K562 (cell line): ENCODE measurements at regions not wholly inside any gene's neighbourhood (a gene's known extent, or its start where the extent isn't known, plus 50 kb on each side); places are given as distances from the start of the nearest gene placed in this dataset.

Experiments
- ATAC-seq: fragments of 200-7000 bp; cut with Tn5 transposase; 3 replicates; pipeline ENCODE4 v1.9.1; 2020; ENCODE audit warnings: moderate library complexity
- BruUV-seq: library from RNA; stranded (reverse); fragments of 400-500 nt; replicated peaks from 2 replicates; lab custom pipeline; 2021; lab: Mats Ljungman, UMichigan
- CTCF ChIA-PET: fragments of 300-600 bp; formaldehyde crosslinking; extraction: SDS; loops from one replicate; lab custom pipeline; 2021; ENCODE audit warnings: low intra/inter-chr PET ratio; lab: Yijun Ruan, JAX
- POLR2A ChIA-PET: fragments of 300-600, 350-650 bp; sonication (Branson Sonifier 250); formaldehyde crosslinking; extraction: SDS; loops from one replicate; lab custom pipeline; 2021; ENCODE audit warnings: antibody characterized with exemption, inconsistent platforms; lab: Yijun Ruan, JAX
- DNase-seq, 4 experiments: peaks; one replicate each; pipeline versions ENCODE4 v3.0.0 to v3.0.0-alpha.2; 2011 to 2018; ENCODE audit warnings: low spot score in 3 of 4, mixed read lengths in 3 of 4; ENCODE audit errors: extremely low read depth in 1 of 4
- FAIRE-seq: peaks from 2 replicates; lab custom pipeline; 2011; peaks lifted over from hg19 to GRCh38; lab: Jason Lieb, UNC
- H2AFZ ChIP-seq: 2 replicates; pipeline ENCODE4 v1.6.0; 2011; ENCODE audit warnings: low read depth, low read length, control low read depth, inconsistent platforms
- H3K27ac ChIP-seq: fragments of 200-600 bp; 3 replicates; pipeline ENCODE4 v1.8.0; 2011; ENCODE audit warnings: low read depth, mild to moderate bottlenecking, control low read depth, inconsistent platforms, low read length, moderate library complexity, mixed read lengths; ENCODE audit errors: extremely low read depth
- H3K27me3 ChIP-seq, 2 experiments: fragments of 300-600 bp in 1 of 2; 2 replicates in 1 of 2; 3 replicates in 1 of 2; pipeline versions ENCODE4 v1.6.0 to v1.8.0; 2011; ENCODE audit warnings: inconsistent platforms in 2 of 2, low read length in 2 of 2, mild to moderate bottlenecking in 1 of 2, mixed read lengths in 1 of 2, moderate library complexity in 1 of 2; ENCODE audit not compliant: control insufficient read depth in 2 of 2, insufficient read depth in 2 of 2
- H3K36me3 ChIP-seq: fragments of 300-600 bp; 3 replicates; pipeline ENCODE4 v1.8.0; 2011; ENCODE audit warnings: mild to moderate bottlenecking, low read length, inconsistent platforms; ENCODE audit not compliant: control insufficient read depth, insufficient read depth
- H3K4me1 ChIP-seq, 2 experiments: fragments of 200-600 bp in 1 of 2; replicated peaks in 1 of 2; 2 replicates in 1 of 2; 3 replicates in 1 of 2; pipeline versions ENCODE4 v1.5.1 to v1.8.0; 2011; ENCODE audit warnings: inconsistent platforms in 2 of 2, low read length in 2 of 2, mild to moderate bottlenecking in 1 of 2, mixed read lengths in 1 of 2, moderate library complexity in 1 of 2; ENCODE audit not compliant: control insufficient read depth in 2 of 2, insufficient read depth in 2 of 2
- H3K4me2 ChIP-seq: 2 replicates; pipeline ENCODE4 v1.6.1; 2011; ENCODE audit warnings: low read length, control low read depth, inconsistent platforms, mixed read lengths; ENCODE audit not compliant: insufficient read depth
- H3K4me3 ChIP-seq: fragments of 200-600 bp; sonication (generic), shearing (Covaris generic); 2 replicates; pipeline ENCODE4 v1.5.1; 2016; ENCODE audit warnings: control low read depth, inconsistent platforms
- H3K79me2 ChIP-seq: fragments of 200-600 bp; 3 replicates; pipeline ENCODE4 v1.8.0; 2011; ENCODE audit warnings: low read length, inconsistent platforms; ENCODE audit not compliant: control insufficient read depth, insufficient read depth
- H3K9ac ChIP-seq, 2 experiments: 2 replicates each; pipeline versions ENCODE4 v1.6.0 to v1.6.1; 2011; ENCODE audit warnings: low read depth in 2 of 2, low read length in 2 of 2, control low read depth in 1 of 2, inconsistent platforms in 1 of 2, mild to moderate bottlenecking in 1 of 2, mixed read lengths in 1 of 2; ENCODE audit not compliant: insufficient read depth in 1 of 2
- H3K9me1 ChIP-seq: one replicate; pipeline ENCODE4 v1.6.0; 2011; ENCODE audit warnings: inconsistent platforms, mild to moderate bottlenecking, low read length, moderate library complexity; ENCODE audit not compliant: control insufficient read depth, insufficient read depth
- H3K9me3 ChIP-seq: replicated peaks from 2 replicates; pipeline ENCODE4 v1.5.1; 2011; ENCODE audit warnings: low read depth, low read length, inconsistent platforms; ENCODE audit not compliant: control insufficient read depth, insufficient read depth
- H4K20me1 ChIP-seq: replicated peaks from 2 replicates; pipeline ENCODE4 v1.6.1; 2011; ENCODE audit warnings: low read length, inconsistent platforms, mixed read lengths; ENCODE audit not compliant: control insufficient read depth, insufficient read depth
- ATF4 ChIP-seq: fragments of 450-650 bp; formaldehyde crosslinking; IDR thresholded peaks from 2 replicates; pipeline ENCODE4 v1.4.0; 2022; ENCODE audit warnings: mild to moderate bottlenecking, moderate library complexity
- BCL6 ChIP-seq: fragments of 250-450 bp; sonication (Bioruptor Pico); IDR thresholded peaks from 2 replicates; pipeline ENCODE4 v1.4.0; 2020
- CBX5 ChIP-seq: IDR thresholded peaks from 2 replicates; pipeline ENCODE4 v1.6.1; 2014; ENCODE audit warnings: low read depth, borderline replicate concordance
- GABPB2 ChIP-seq: fragments of 250-450 bp; sonication (Bioruptor Pico); conservative IDR thresholded peaks from 2 replicates; pipeline ENCODE4 v1.5.1; 2021; ENCODE audit warnings: mild to moderate bottlenecking
- HMG20A ChIP-seq: fragments of 450-650 bp; formaldehyde crosslinking; conservative IDR thresholded peaks from 2 replicates; pipeline ENCODE4 v1.4.0; 2020; ENCODE audit warnings: mild to moderate bottlenecking, mixed read lengths
- NCOA2 ChIP-seq, 2 experiments: fragments of 450-650 bp; IDR thresholded peaks; 2 replicates each; pipeline ENCODE4 v1.6.1; 2018; ENCODE audit warnings: mild to moderate bottlenecking in 2 of 2, moderate library complexity in 1 of 2; ENCODE audit not compliant: partially characterized antibody in 2 of 2
- NCOA6 ChIP-seq: fragments of 450-650 bp; IDR thresholded peaks from 2 replicates; pipeline ENCODE4 v1.6.1; 2017; ENCODE audit warnings: mild to moderate bottlenecking
- SUPT5H ChIP-seq: fragments of 450-650 bp; IDR thresholded peaks from 2 replicates; pipeline ENCODE4 v1.6.1; 2016
- WGBS: fragments of 100-300 bp; shearing (Covaris generic); methylation state at CpG from one replicate; pipeline ENCODE4 v1.1.6; 2016; ENCODE audit warnings: low coverage, mixed read lengths; ENCODE audit not compliant: insufficient coverage; ENCODE audit errors: missing lambda C conversion rate; 5-methylcytosine and 5-hydroxymethylcytosine counted together
- in situ Hi-C: fragments of 300-500 bp; cut with MboI; formaldehyde crosslinking; loops from 4 replicates; pipeline ENCODE4 v1.15.0; 2018; ENCODE audit warnings: inconsistent platforms, mixed read lengths
- intact Hi-C: fragments of 100-400 bp; cut with micrococcal nuclease; formaldehyde crosslinking; loops from 2 replicates; pipeline ENCODE4 v1.14.2; 2022
- TF ChIP-seq, protein P1 (sequence below): sonication (generic); formaldehyde crosslinking; IDR thresholded peaks from 2 replicates; pipeline ENCODE4 v1.8.0; 2023; ENCODE audit warnings: mild to moderate bottlenecking, missing genetic modification reagents

DNA sequence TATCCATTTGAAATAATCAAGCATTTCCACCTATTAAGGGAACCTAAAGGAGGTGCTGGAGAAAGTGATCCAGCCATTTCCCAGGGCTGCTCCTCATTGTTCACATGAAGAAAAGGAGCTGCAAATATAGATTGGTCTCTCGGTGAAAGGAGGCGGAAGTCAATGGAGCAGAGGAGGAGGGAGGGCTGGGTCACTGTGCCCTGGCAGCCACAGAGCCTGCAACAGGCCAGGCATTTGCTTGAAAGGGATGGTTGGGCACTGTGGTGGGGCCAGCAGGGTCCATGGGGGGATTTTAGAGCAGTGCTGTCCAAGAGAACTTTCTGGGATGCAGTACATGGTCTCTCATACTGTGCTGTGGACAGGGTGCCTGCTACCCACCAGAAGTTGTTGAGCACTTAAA, 173.2 kb downstream of the CYLD start:
- BruUV-seq = no TSS peak
- no peaks in the 10 kb centered on the region for H3K9me1 ChIP-seq
- ChIA-PET POLR2A (interaction anchor here (0.6 kb wide), 1 partner anchor 25 kb away, joined by 3 read pairs; no protein-coding TSS in a partner anchor), CTCF (no interaction called here)
- DNase-seq = no peak
- H3K9me3 ChIP-seq = no peaks in the 10 kb centered on the region
- intact Hi-C loops = no loop called here
- no peak overlapping the region for H3K4me3 ChIP-seq
- WGBS = 0% methylated on average over 2 of the region's 2 CpGs
- peaks cover 0 to 5% of the 10 kb centered on the region in 2 experiments; a peak in 2 of 5 replicates for H3K27me3 ChIP-seq
- H3K9ac ChIP-seq = no peak overlapping the region
- no peaks in the 10 kb centered on the region for H3K4me1 ChIP-seq
- no peaks in the 10 kb centered on the region for H3K36me3 ChIP-seq
- no peak overlapping the region for H3K27ac ChIP-seq
- in situ Hi-C loops = no loop called here
- TF ChIP-seq NCOA6 = no peak
- no peak for TF ChIP-seq BCL6
- no peak for TF ChIP-seq NCOA2 (IDR thresholded peaks at IDR 0.05; ENCODE audit: partially characterized antibody in 2 of 2)
- TF ChIP-seq GABPB2 (CRISPR knock-in tag) = no peak
- no peak for TF ChIP-seq HMG20A (CRISPR knock-in tag)
- H3K79me2 ChIP-seq = no peaks in the 10 kb centered on the region
- H4K20me1 ChIP-seq = 0 out of 2 replicates have a peak, but pooled peaks cover 3% of the 10 kb centered on the region
- no peak for FAIRE-seq
- no peak overlapping the region for H2AFZ ChIP-seq
- no peak overlapping the region for H3K4me2 ChIP-seq
- no peak for ATAC-seq

DNA sequence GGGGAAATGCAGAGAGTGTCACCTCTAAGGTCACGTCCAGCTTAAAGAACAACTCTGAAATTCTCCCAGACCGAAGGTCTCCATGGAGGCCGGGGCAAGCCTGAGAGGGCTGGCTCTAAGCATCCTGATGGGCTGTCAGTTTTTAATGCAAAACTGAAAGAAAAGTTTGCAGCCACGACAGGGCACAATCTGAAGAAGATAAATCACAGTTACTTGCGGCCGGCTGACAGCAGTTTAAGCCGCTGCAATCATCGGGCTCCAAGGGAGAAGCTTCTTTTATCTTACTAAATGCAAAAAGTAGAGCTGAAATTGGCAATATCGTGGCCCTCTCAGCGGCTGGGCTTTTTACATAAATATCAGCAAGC, 168.8 kb downstream of the CYLD start:
- Histone ChIP-seq H4K20me1 (no peaks in the 10 kb centered on the region), H3K36me3 (no peaks in the 10 kb centered on the region), H2AFZ (no peak overlapping the region), H3K4me2 (no peak overlapping the region), H3K27ac (no peak overlapping the region), H3K9ac (no peak overlapping the region), H3K9me3 (no peaks in the 10 kb centered on the region), H3K4me3 (no peak overlapping the region), H3K9me1 (no peaks in the 10 kb centered on the region), H3K27me3 (no peaks in the 10 kb centered on the region; a peak in 2 of 5 replicates), H3K79me2 (no peaks in the 10 kb centered on the region), H3K4me1 (no peaks in the 10 kb centered on the region)
- BruUV-seq = no TSS peak
- POLR2A ChIA-PET = no interaction called here
- intact Hi-C loops = no loop called here
- in situ Hi-C loops = no loop called here
- ATAC-seq = no peak
- DNase-seq = no peak
- FAIRE-seq = no peak
- CTCF ChIA-PET = no interaction called here
- TF ChIP-seq CBX5 = no peak
- TF ChIP-seq, protein P1, sequence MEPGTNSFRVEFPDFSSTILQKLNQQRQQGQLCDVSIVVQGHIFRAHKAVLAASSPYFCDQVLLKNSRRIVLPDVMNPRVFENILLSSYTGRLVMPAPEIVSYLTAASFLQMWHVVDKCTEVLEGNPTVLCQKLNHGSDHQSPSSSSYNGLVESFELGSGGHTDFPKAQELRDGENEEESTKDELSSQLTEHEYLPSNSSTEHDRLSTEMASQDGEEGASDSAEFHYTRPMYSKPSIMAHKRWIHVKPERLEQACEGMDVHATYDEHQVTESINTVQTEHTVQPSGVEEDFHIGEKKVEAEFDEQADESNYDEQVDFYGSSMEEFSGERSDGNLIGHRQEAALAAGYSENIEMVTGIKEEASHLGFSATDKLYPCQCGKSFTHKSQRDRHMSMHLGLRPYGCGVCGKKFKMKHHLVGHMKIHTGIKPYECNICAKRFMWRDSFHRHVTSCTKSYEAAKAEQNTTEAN (CRISPR knock-in tag) = no peak
- TF ChIP-seq ATF4 (CRISPR knock-in tag) = no peak
- TF ChIP-seq SUPT5H = no peak
- WGBS = under 1% methylated on average over 10 of the region's 10 CpGs
